ENCODE measurements at regions not wholly inside any gene's neighbourhood (a gene's known extent, or its start where the extent isn't known, plus 50 kb on each side); places are given as distances from the start of the nearest gene placed in this dataset.
A peak's percentile ranks its signal among the peaks of the same experiment; 100 is the strongest.
"Not testable (repeated sequence)": the region's sequence is repeated elsewhere in the genome, so short reads cannot be mapped to it uniquely, and the experiment has no call there.

GRCh38 chr1:5740450-5740849 is 251.8 kb downstream of the NPHP4 start:
- peak in 6 of 10 donors; percentile 1 to 94 (median 74) for DNase-seq
- intact Hi-C loops (cut with DNase I) = loop anchor here (10.0 kb wide), 1 partner anchor 234 kb away; no protein-coding TSS in a partner anchor

GRCh38 chr1:5739561-5740078 is 252.6 kb downstream of the NPHP4 start:
- peak in 3 of 10 donors; percentile 2 to 62 (median 3) for DNase-seq
- intact Hi-C loops (cut with DNase I) = loop anchor here (10.0 kb wide), 1 partner anchor 235 kb away; no protein-coding TSS in a partner anchor

DNA sequence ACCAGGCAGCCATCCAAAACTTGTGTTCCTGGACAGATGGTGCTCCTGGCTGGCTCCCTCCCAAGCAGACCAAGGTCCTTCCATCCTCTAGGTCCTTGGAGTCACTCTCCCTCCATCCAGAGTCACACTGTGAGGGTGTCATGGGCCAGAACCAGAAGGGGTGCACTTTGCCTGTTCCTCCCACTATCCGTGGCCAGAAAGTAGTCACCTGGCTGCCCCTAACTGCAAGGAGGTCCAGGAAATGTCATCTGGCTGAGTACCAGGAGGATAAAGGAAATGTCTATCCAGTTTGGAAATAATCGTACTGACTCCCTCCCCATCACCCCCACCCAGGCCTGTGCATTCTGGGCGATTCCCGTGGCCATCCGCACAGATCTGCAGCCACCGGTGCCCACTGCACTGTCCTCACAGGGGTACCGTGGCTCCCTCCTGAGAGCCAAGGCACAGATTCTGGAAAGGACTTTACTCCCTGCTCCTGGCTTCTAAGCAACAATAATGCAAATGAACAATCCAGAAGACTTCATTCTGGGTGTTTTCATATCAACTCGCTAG is 253.2 kb downstream of the NPHP4 start:
- DNase-seq = peak in 4 of 10 donors; percentile 3 to 32 (median 17)
- intact Hi-C loops (cut with DNase I) = no loop called here

DNA sequence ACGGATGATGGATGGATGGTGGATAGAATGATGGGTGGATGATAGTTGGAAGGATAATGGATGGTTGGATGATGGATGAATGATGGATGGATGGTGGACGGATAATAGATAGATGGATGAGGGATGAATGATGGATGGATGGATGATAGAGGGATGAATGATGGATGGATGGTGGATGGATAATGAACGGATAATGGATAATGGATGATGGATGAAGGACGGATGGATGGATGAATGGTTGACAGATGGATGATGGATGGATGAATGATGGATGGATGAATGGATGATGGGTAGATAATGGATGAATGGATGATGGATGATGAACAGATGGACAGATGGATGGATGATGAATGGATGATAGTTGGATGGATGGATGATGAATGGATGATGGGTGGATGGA is 255.1 kb downstream of the NPHP4 start:
- intact Hi-C loops (cut with DNase I) = no loop called here
- no peak for DNase-seq

GRCh38 chr1:5734996-5735395 is 257.2 kb downstream of the NPHP4 start:
- intact Hi-C loops (cut with DNase I) = no loop called here
- peak in 3 of 10 donors; percentile 41 to 59 (median 45) for DNase-seq

GRCh38 chr1:5734414-5734813 is 257.8 kb downstream of the NPHP4 start:
- intact Hi-C loops (cut with DNase I) = no loop called here
- peak in 4 of 10 donors; percentile 7 to 65 (median 38) for DNase-seq

- peak in 3 of 10 donors; percentile 12 to 61 (median 39) for DNase-seq
- intact Hi-C loops (cut with DNase I) = no loop called here
These were observed 258.6 kb downstream of the NPHP4 start for GRCh38 chr1:5733596-5733995.

DNA sequence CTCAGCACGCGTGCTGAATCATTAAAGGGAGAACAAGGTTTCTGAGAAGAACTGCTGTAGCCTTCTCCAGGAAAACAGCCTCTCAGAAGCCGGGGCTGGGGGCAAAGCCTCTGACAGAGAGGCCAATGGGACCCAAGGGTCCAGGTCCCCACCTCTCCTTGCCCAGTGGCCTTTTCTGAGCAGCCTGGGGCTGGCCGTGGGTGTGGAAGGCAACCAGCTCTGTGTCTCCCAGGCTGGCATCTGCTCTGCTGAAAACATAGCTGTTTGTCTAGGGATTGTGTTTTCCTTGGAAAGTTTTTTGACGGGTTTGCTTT is 261.2 kb downstream of the NPHP4 start:
- peak in 4 of 10 donors; percentile 10 to 76 (median 38) for DNase-seq
- intact Hi-C loops (cut with DNase I) = no loop called here

- DNase-seq = peak in 4 of 10 donors; percentile 9 to 70 (median 52)
- intact Hi-C loops (cut with DNase I) = no loop called here
These were observed 261.7 kb downstream of the NPHP4 start for GRCh38 chr1:5730272-5731109.

DNA sequence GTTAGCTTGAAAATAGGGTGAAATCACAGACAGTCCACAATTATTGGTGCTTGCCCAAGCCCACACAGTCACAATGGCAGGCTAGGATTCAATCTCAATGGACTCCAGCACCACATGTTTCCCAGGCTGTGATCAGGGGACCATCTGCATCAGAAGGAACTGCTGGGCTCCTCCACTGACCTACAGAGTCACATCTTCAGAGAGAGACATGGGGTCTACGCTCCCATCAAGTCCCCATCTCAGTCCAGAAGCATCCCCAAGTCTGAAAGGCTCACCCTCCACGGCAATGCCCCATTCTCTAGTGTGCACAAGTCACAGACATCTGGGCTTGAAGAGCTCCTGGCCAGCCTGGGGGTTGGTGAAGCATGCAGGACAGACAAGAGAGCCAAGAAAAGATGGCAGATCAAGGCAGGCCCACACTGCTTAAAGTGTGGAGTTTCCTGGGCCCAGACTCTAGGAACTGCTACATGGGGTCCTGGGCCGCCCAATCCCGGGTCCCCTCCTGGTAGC is 262.5 kb downstream of the NPHP4 start:
- peak in 3 of 10 donors; percentile 7 to 57 (median 17) for DNase-seq

GRCh38 chr1:5728663-5729355 is 263.4 kb downstream of the NPHP4 start:
- peak in 2 of 10 donors; percentile 7 to 13 for DNase-seq
- intact Hi-C loops (cut with DNase I) = no loop called here

More for the DNA sequence above, 262.5 kb downstream of the NPHP4 start:
- intact Hi-C loops (cut with DNase I) = no loop called here

DNA sequence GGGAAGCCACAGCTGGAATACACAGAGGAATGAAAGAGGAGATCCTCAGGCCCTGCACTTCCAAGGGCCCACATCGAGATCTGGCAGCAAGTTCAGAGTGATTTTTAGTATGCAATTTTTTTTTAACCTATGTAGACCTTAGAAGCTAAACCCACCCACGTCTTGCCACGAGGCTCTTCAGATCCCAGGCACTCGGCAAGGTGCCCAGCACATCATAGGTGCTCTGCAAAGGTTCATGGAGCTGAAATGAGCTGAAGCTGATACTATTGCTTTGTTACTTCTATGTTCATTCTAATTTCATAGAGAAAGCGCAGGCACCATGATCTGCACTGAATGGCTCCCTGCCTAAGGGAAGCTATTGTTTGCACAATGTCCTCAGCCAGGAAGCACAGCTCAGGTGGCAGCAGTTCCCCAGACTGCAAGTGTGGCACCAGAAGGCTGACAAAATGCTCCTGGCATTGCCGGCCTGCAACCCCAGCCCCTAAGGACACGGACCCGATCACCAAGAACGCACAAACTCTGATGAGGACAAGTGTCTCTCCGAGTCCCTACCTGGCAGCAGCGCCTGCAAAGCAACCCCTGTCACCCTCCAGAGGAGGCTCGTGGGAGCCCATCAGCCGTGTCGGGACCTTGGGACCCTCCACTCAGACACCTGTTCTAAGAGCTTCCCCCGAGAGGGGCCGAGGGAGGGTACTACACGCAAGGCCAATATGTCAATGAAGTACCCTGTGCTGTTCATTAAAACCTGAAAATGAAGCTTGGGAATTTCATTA is 264.2 kb downstream of the NPHP4 start:
- peak in 4 of 10 donors; percentile 12 to 72 (median 58) for DNase-seq
- intact Hi-C loops (cut with DNase I) = no loop called here

- intact Hi-C loops (cut with DNase I) = no loop called here
- DNase-seq = peak in 2 of 10 donors; percentile 12 to 43
These were observed 265.0 kb downstream of the NPHP4 start for GRCh38 chr1:5727191-5727590.

- intact Hi-C loops (cut with DNase I) = not testable (repeated sequence)
- DNase-seq = peak in 2 of 10 donors; percentile 15 to 58
These were observed 265.5 kb downstream of the NPHP4 start for GRCh38 chr1:5726586-5727184.

GRCh38 chr1:5725855-5726585 is 266.2 kb downstream of the NPHP4 start:
- intact Hi-C loops (cut with DNase I) = no loop called here

GRCh38 chr1:5725406-5725805 is 266.8 kb downstream of the NPHP4 start:
- intact Hi-C loops (cut with DNase I) = no loop called here
- DNase-seq = peak in 3 of 10 donors; percentile 37 to 73 (median 63)

More at GRCh38 chr1:5725855-5726585, 266.2 kb downstream of the NPHP4 start:
- DNase-seq = peak in 3 of 10 donors; percentile 37 to 74 (median 57)

GRCh38 chr1:5724847-5725246 is 267.4 kb downstream of the NPHP4 start:
- DNase-seq = peak in 3 of 10 donors; percentile 2 to 62 (median 42)
- intact Hi-C loops (cut with DNase I) = no loop called here

DNA sequence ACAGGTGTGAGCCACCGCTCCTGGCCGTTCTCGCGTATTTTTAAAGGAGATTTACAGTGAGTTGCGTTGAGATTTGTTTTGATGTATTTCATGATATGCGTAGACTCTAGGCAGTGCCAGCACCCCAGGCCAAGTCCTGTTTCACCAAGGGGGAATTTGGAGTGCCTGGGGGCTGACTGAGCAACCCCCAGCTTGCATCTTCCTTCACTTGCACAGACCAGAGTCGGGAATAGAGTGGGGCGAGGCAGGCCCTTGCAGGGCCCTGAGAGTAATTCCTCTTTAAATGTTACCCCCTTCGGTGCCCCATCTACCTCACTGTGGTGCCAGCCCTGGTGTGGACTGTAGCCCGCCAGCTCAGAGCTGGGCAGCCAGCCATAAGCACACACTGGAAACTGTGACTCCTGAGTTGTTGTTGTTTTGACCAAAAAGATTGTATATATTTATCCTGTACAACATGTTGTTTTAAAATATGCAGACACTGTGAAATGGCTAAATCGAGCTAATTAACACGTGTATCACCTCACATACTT is 269.5 kb downstream of the NPHP4 start:
- intact Hi-C loops (cut with DNase I) = no loop called here
- DNase-seq = peak in 4 of 10 donors; percentile 11 to 79 (median 34)
